Tibial nerve (tissue), 3 donors: ENCODE measurements at regions not wholly inside any gene's neighbourhood (a gene's known extent, or its start where the extent isn't known, plus 50 kb on each side); places are given as distances from the start of the nearest gene placed in this dataset.

Source experiments
- CTCF ChIP-seq, 5 experiments: fragments of 200-600 bp in 3 of 5; fragments of 450-650 bp in 2 of 5; sonication (generic) in 3 of 5; IDR thresholded peaks; one replicate each; pipeline ENCODE4 v1.5.1; 2016 to 2019; ENCODE audit warnings: antibody characterized with exemption in 5 of 5, mild to moderate bottlenecking in 3 of 5, moderate library complexity in 2 of 5
- POLR2A ChIP-seq, 2 donors: fragments of 450-650 bp; IDR thresholded peaks; one replicate each; pipeline ENCODE4 v1.6.1; 2017; ENCODE audit warnings: antibody characterized with exemption in 2 of 2, mild to moderate bottlenecking in 2 of 2, moderate library complexity in 2 of 2

GRCh38 chr5:73266925-73267765 is 94.2 kb downstream of the TMEM174 start:
- TF ChIP-seq CTCF (IDR thresholded peaks at IDR 0.05): no peak
- no peak for TF ChIP-seq POLR2A (IDR thresholded peaks at IDR 0.05)
